Hepatocyte (in vitro differentiated cells): ENCODE measurements at regions not wholly inside any gene's neighbourhood (a gene's known extent, or its start where the extent isn't known, plus 50 kb on each side); places are given as distances from the start of the nearest gene placed in this dataset.

Source experiments
- EZH2 ChIP-seq: fragments of 200-600 bp; sonication (generic); IDR thresholded peaks from 2 replicates; pipeline ENCODE4 v1.6.1; 2016; ENCODE audit warnings: antibody characterized with exemption, mild to moderate bottlenecking, borderline replicate concordance
- EZH2phosphoT487 ChIP-seq: fragments of 200-600 bp; sonication (generic); IDR thresholded peaks from one replicate; pipeline ENCODE4 v1.6.1; 2018; ENCODE audit warnings: antibody characterized with exemption, mild to moderate bottlenecking, low read depth, moderate library complexity; ENCODE audit not compliant: unreplicated experiment, severe bottlenecking
- TF ChIP-seq, protein P1 (sequence below): fragments of 200-600 bp; sonication (generic); IDR thresholded peaks from 2 replicates; pipeline ENCODE4 v1.5.1; 2016; ENCODE audit warnings: antibody characterized with exemption, mild to moderate bottlenecking; ENCODE audit not compliant: poor library complexity

- TF ChIP-seq, protein P1, sequence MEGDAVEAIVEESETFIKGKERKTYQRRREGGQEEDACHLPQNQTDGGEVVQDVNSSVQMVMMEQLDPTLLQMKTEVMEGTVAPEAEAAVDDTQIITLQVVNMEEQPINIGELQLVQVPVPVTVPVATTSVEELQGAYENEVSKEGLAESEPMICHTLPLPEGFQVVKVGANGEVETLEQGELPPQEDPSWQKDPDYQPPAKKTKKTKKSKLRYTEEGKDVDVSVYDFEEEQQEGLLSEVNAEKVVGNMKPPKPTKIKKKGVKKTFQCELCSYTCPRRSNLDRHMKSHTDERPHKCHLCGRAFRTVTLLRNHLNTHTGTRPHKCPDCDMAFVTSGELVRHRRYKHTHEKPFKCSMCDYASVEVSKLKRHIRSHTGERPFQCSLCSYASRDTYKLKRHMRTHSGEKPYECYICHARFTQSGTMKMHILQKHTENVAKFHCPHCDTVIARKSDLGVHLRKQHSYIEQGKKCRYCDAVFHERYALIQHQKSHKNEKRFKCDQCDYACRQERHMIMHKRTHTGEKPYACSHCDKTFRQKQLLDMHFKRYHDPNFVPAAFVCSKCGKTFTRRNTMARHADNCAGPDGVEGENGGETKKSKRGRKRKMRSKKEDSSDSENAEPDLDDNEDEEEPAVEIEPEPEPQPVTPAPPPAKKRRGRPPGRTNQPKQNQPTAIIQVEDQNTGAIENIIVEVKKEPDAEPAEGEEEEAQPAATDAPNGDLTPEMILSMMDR, result no peak
- TF ChIP-seq EZH2phosphoT487, result no peak
- no peak for TF ChIP-seq EZH2
Measured at GRCh38 chr5:74310997-74311930, 329.3 kb downstream of the ENC1 start.
